IMR-90 (cell line): ENCODE measurements at regions not wholly inside any gene's neighbourhood (a gene's known extent, or its start where the extent isn't known, plus 50 kb on each side); places are given as distances from the start of the nearest gene placed in this dataset.

ENCODE experiments used
- ATAC-seq: fragments of 200-7000 bp; cut with Tn5 transposase; 2 replicates; pipeline ENCODE4 v1.9.1; 2020; ENCODE audit warnings: low read depth, mild to moderate bottlenecking, moderate library complexity
- BruUV-seq: library from RNA; stranded (reverse); fragments of 400-500 nt; replicated peaks from 2 replicates; lab custom pipeline; 2021; lab: Mats Ljungman, UMichigan
- CTCF ChIA-PET: fragments of 300-600 bp; formaldehyde crosslinking; extraction: SDS; loops from one replicate; lab custom pipeline; 2021; ENCODE audit warnings: antibody characterized with exemption; lab: Yijun Ruan, JAX
- POLR2A ChIA-PET: fragments of 300-600 bp; sonication (Branson Sonifier 250); formaldehyde crosslinking; loops from one replicate; lab custom pipeline; 2022; ENCODE audit warnings: antibody characterized with exemption; ENCODE audit not compliant: unreplicated experiment; lab: Charles Lee
- DNase-seq: peaks from one replicate; pipeline ENCODE4 v3.0.0; 2013
- H2AFZ ChIP-seq: replicated peaks from 2 replicates; pipeline ENCODE3; 2013; ENCODE audit warnings: low read length, mild to moderate bottlenecking; ENCODE audit not compliant: poor library complexity
- H2AK5ac ChIP-seq: 2 replicates; pipeline ENCODE4 v1.6.1; 2013; ENCODE audit warnings: low read depth, low read length, inconsistent platforms
- H2AK9ac ChIP-seq: replicated peaks from 2 replicates; pipeline ENCODE3; 2013; ENCODE audit warnings: mild to moderate bottlenecking, low read depth, low read length, moderate library complexity; ENCODE audit not compliant: poor library complexity
- H2BK120ac ChIP-seq: 2 replicates; pipeline ENCODE4 v1.6.1; 2013; ENCODE audit warnings: low read depth, low read length, inconsistent platforms
- H2BK15ac ChIP-seq: 3 replicates; pipeline ENCODE4 v1.6.1; 2013; ENCODE audit warnings: low read depth, low read length, inconsistent platforms
- H2BK20ac ChIP-seq: 2 replicates; pipeline ENCODE4 v1.6.1; 2013; ENCODE audit warnings: low read depth, mild to moderate bottlenecking, inconsistent platforms, low read length, moderate library complexity
- H2BK5ac ChIP-seq: 2 replicates; pipeline ENCODE4 v1.6.1; 2013; ENCODE audit warnings: mild to moderate bottlenecking, low read depth, low read length, inconsistent platforms; ENCODE audit not compliant: poor library complexity, severe bottlenecking
- H3K14ac ChIP-seq: replicated peaks from 2 replicates; pipeline ENCODE4 v1.6.1; 2013; ENCODE audit warnings: low read depth, low read length, inconsistent platforms
- H3K18ac ChIP-seq: 2 replicates; pipeline ENCODE4 v1.6.1; 2013; ENCODE audit warnings: low read depth, low read length, control low read depth
- H3K23ac ChIP-seq: 2 replicates; pipeline ENCODE4 v1.6.1; 2013; ENCODE audit warnings: low read depth, low read length, inconsistent platforms
- H3K27ac ChIP-seq: 2 replicates; pipeline ENCODE4 v1.5.1; 2013; ENCODE audit warnings: mild to moderate bottlenecking, control low read depth, low read length; ENCODE audit not compliant: insufficient read depth
- H3K27me3 ChIP-seq: 2 replicates; pipeline ENCODE4 v1.6.1; 2013; ENCODE audit warnings: low read length; ENCODE audit not compliant: control insufficient read depth, insufficient read depth
- H3K36me3 ChIP-seq: 2 replicates; pipeline ENCODE4 v1.6.1; 2013; ENCODE audit warnings: low read length, mixed read lengths; ENCODE audit not compliant: control insufficient read depth, insufficient read depth
- H3K4ac ChIP-seq: 2 replicates; pipeline ENCODE4 v1.6.1; 2013; ENCODE audit warnings: low read depth, low read length, inconsistent platforms
- H3K4me1 ChIP-seq: 2 replicates; pipeline ENCODE4 v1.6.1; 2013; ENCODE audit warnings: low read length, mixed read lengths; ENCODE audit not compliant: control insufficient read depth, insufficient read depth
- H3K4me2 ChIP-seq: 2 replicates; pipeline ENCODE4 v1.6.1; 2013; ENCODE audit warnings: low read depth, mild to moderate bottlenecking, control low read depth, low read length, moderate library complexity
- H3K4me3 ChIP-seq: 2 replicates; pipeline ENCODE4 v1.5.1; 2013; ENCODE audit warnings: low read depth, mild to moderate bottlenecking, control low read depth, low read length, moderate library complexity; ENCODE audit not compliant: insufficient read depth
- H3K56ac ChIP-seq: 2 replicates; pipeline ENCODE4 v1.6.1; 2013; ENCODE audit warnings: low read length, inconsistent platforms; ENCODE audit not compliant: insufficient read depth; ENCODE audit errors: extremely low read depth
- H3K79me1 ChIP-seq, 2 experiments: 2 replicates each; pipeline ENCODE4 v1.6.1; 2013; ENCODE audit warnings: low read length in 2 of 2, inconsistent platforms in 1 of 2, low read depth in 1 of 2
- H3K9ac ChIP-seq: 2 replicates; pipeline ENCODE4 v1.6.1; 2013; ENCODE audit warnings: low read depth, low read length, control low read depth
- H3K9me1 ChIP-seq: 2 replicates; pipeline ENCODE4 v1.6.1; 2013; ENCODE audit warnings: low read length, inconsistent platforms; ENCODE audit not compliant: insufficient read depth
- H3K9me3 ChIP-seq: 2 replicates; pipeline ENCODE4 v1.6.1; 2013; ENCODE audit warnings: low read length; ENCODE audit not compliant: control insufficient read depth, insufficient read depth
- H4K20me1 ChIP-seq: 2 replicates; pipeline ENCODE4 v1.6.1; 2013; ENCODE audit warnings: low read length, inconsistent platforms; ENCODE audit not compliant: insufficient read depth
- H4K5ac ChIP-seq: 2 replicates; pipeline ENCODE4 v1.6.1; 2013; ENCODE audit warnings: mild to moderate bottlenecking, low read depth, low read length, control low read depth
- H4K8ac ChIP-seq, 2 experiments: 2 replicates each; pipeline ENCODE4 v1.6.1; 2013; ENCODE audit warnings: low read depth in 2 of 2, low read length in 2 of 2, control low read depth in 1 of 2, inconsistent platforms in 1 of 2
- H4K91ac ChIP-seq: 2 replicates; pipeline ENCODE4 v1.6.1; 2013; ENCODE audit warnings: low read depth, low read length, inconsistent platforms; ENCODE audit not compliant: insufficient read depth
- BHLHE40 ChIP-seq: fragments of 150-350 bp; IDR thresholded peaks from 2 replicates; pipeline ENCODE4 v1.6.1; 2016; ENCODE audit warnings: mild to moderate bottlenecking, low read depth, low read length
- RAD21 ChIP-seq: IDR thresholded peaks from 2 replicates; pipeline ENCODE4 v1.6.1; 2012; ENCODE audit warnings: low read length, improper control_type of control experiment
- USF2 ChIP-seq: fragments of 150-350 bp; IDR thresholded peaks from 2 replicates; pipeline ENCODE4 v1.6.1; 2017; ENCODE audit warnings: mild to moderate bottlenecking, antibody characterized with exemption, low read length, low read depth
- WGBS, 2 experiments: methylation state at CpG; one replicate each; pipeline versions ENCODE4 v1.1.5 to v1.1.7; 2013; ENCODE audit warnings: missing lambda C conversion rate in 2 of 2; ENCODE audit not compliant: insufficient read length in 1 of 2; ENCODE audit errors: extremely low coverage in 2 of 2; 5-methylcytosine and 5-hydroxymethylcytosine counted together
- dilution Hi-C: fragments of 300-500 bp; cut with HindIII; formaldehyde crosslinking; loops from one replicate; pipeline ENCODE4 v1.14.3; 2018; ENCODE audit warnings: low sequenced_read_pairs; ENCODE audit not compliant: unreplicated experiment
- in situ Hi-C: fragments of 300-500 bp; cut with MboI; formaldehyde crosslinking; loops from 3 replicates; pipeline ENCODE4 v1.14.3; 2019; ENCODE audit warnings: low sequenced_read_pairs, inconsistent platforms, mixed read lengths
- intact Hi-C: fragments of 100-400 bp; cut with micrococcal nuclease; formaldehyde crosslinking; loops from 2 replicates; pipeline ENCODE4 v1.10.0; 2022
- TF ChIP-seq, protein P1 (sequence below): conservative IDR thresholded peaks from 2 replicates; pipeline ENCODE4 v1.5.1; 2012; ENCODE audit warnings: mild to moderate bottlenecking, low read depth, low read length, improper control_type of control experiment

- no peak overlapping the region for H3K4me2 ChIP-seq
- in situ Hi-C loops (no loop called here), intact Hi-C loops (no loop called here), dilution Hi-C loops (no loop called here)
- no peak overlapping the region for H3K56ac ChIP-seq
- no CpG with 5 or more reads among the region's 4 CpGs for WGBS, 2 experiments
- no peak overlapping the region for H2AK5ac ChIP-seq
- no peak overlapping the region for H2AK9ac ChIP-seq
- H2AFZ ChIP-seq, result no peak overlapping the region
- H4K5ac ChIP-seq, result no peak overlapping the region
- H3K4me3 ChIP-seq, result no peak overlapping the region
- no peak for ATAC-seq
- no peak for DNase-seq
- no peaks in the 10 kb centered on the region for H3K79me1 ChIP-seq
- H3K18ac ChIP-seq, result no peak overlapping the region
- H3K36me3 ChIP-seq, result no peaks in the 10 kb centered on the region
- peaks cover 21% of the 10 kb centered on the region for H3K9me3 ChIP-seq
- H3K4ac ChIP-seq, result no peak overlapping the region
- no peak overlapping the region for H3K14ac ChIP-seq
- no peaks in the 10 kb centered on the region for H4K20me1 ChIP-seq
- no peak overlapping the region for H3K9ac ChIP-seq
- POLR2A ChIA-PET, result no interaction called here
- no peaks in the 10 kb centered on the region for H3K9me1 ChIP-seq
- no peak overlapping the region for H4K91ac ChIP-seq
- BruUV-seq, result no TSS peak
- H3K27ac ChIP-seq, result no peak overlapping the region
- TF ChIP-seq BHLHE40, result no peak
- TF ChIP-seq USF2, result no peak
- TF ChIP-seq RAD21, result peak; percentile 28; the same call in 1 of the 2 replicates
- TF ChIP-seq, protein P1, sequence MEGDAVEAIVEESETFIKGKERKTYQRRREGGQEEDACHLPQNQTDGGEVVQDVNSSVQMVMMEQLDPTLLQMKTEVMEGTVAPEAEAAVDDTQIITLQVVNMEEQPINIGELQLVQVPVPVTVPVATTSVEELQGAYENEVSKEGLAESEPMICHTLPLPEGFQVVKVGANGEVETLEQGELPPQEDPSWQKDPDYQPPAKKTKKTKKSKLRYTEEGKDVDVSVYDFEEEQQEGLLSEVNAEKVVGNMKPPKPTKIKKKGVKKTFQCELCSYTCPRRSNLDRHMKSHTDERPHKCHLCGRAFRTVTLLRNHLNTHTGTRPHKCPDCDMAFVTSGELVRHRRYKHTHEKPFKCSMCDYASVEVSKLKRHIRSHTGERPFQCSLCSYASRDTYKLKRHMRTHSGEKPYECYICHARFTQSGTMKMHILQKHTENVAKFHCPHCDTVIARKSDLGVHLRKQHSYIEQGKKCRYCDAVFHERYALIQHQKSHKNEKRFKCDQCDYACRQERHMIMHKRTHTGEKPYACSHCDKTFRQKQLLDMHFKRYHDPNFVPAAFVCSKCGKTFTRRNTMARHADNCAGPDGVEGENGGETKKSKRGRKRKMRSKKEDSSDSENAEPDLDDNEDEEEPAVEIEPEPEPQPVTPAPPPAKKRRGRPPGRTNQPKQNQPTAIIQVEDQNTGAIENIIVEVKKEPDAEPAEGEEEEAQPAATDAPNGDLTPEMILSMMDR, result peak; percentile 20; the same call in 1 of the 2 replicates
- CTCF ChIA-PET, result interaction anchor here (0.7 kb wide), 1 partner anchor 37 kb away, joined by 3 read pairs; no protein-coding TSS in a partner anchor
- no peak overlapping the region for H2BK15ac ChIP-seq
- H3K4me1 ChIP-seq, result no peaks in the 10 kb centered on the region
- H4K8ac ChIP-seq, result no peak overlapping the region
- H2BK20ac ChIP-seq, result no peak overlapping the region
- no peaks in the 10 kb centered on the region for H3K27me3 ChIP-seq
- no peak overlapping the region for H2BK5ac ChIP-seq
- H2BK120ac ChIP-seq, result no peak overlapping the region
- no peak overlapping the region for H3K23ac ChIP-seq
These were observed 235.0 kb upstream of the PLPP4 start for GRCh38 chr10:120221873-120222485.
